Loucy (cell line): ENCODE measurements at regions not wholly inside any gene's neighbourhood (a gene's known extent, or its start where the extent isn't known, plus 50 kb on each side); places are given as distances from the start of the nearest gene placed in this dataset.

ENCODE experiments used
- EZH2phosphoT487 ChIP-seq: fragments of 200-600 bp; IDR thresholded peaks from 2 replicates; pipeline ENCODE4 v1.6.1; 2018; ENCODE audit warnings: antibody characterized with exemption, mild to moderate bottlenecking, moderate library complexity, borderline replicate concordance
- TF ChIP-seq, protein P1 (sequence below): fragments of 200-600 bp; sonication (generic); conservative IDR thresholded peaks from 2 replicates; pipeline ENCODE4 v1.5.1; 2014; ENCODE audit warnings: mild to moderate bottlenecking, antibody characterized with exemption, low read length

DNA sequence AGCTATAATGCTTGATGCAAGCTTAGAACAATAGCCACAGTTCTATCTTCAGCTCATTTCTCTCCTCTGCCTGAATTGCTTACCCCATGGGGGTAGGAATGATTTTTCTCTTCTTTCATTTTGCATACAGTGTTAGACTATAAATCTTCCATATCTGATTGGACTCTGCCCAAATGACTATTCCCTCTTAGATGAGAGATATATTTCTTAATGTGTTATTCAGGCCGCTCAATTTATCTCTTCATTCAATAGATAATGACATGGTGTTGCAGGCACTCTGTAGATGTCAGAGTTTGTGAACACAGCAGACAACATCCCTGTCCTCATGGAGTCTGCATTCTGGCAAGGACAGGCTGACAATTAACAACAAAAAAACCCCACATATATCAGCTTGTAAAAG, 443.7 kb upstream of the CELF4 start:
- TF ChIP-seq, protein P1, sequence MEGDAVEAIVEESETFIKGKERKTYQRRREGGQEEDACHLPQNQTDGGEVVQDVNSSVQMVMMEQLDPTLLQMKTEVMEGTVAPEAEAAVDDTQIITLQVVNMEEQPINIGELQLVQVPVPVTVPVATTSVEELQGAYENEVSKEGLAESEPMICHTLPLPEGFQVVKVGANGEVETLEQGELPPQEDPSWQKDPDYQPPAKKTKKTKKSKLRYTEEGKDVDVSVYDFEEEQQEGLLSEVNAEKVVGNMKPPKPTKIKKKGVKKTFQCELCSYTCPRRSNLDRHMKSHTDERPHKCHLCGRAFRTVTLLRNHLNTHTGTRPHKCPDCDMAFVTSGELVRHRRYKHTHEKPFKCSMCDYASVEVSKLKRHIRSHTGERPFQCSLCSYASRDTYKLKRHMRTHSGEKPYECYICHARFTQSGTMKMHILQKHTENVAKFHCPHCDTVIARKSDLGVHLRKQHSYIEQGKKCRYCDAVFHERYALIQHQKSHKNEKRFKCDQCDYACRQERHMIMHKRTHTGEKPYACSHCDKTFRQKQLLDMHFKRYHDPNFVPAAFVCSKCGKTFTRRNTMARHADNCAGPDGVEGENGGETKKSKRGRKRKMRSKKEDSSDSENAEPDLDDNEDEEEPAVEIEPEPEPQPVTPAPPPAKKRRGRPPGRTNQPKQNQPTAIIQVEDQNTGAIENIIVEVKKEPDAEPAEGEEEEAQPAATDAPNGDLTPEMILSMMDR, result no peak
- no peak for TF ChIP-seq EZH2phosphoT487
